A673 (cell line): ENCODE measurements at regions not wholly inside any gene's neighbourhood (a gene's known extent, or its start where the extent isn't known, plus 50 kb on each side); places are given as distances from the start of the nearest gene placed in this dataset.

Source experiments
- BruUV-seq: library from RNA; stranded (reverse); fragments of 400-500 nt; replicated peaks from 2 replicates; lab custom pipeline; 2021; lab: Mats Ljungman, UMichigan
- CTCF ChIA-PET: fragments of 300-600 bp; sonication (Branson Sonifier 250); formaldehyde crosslinking; loops from one replicate; lab custom pipeline; 2022; ENCODE audit warnings: antibody characterized with exemption; lab: Charles Lee
- POLR2A ChIA-PET: fragments of 300-600 bp; sonication (Branson Sonifier 250); formaldehyde crosslinking; loops from one replicate; lab custom pipeline; 2022; ENCODE audit warnings: antibody characterized with exemption; ENCODE audit not compliant: low non-redundant PET; lab: Charles Lee
- DNase-seq: peaks from one replicate; pipeline ENCODE4 v3.0.0-alpha.2; 2015; ENCODE audit warnings: low spot score
- H3K27ac ChIP-seq: fragments of 200-600 bp; sonication (generic); 2 replicates; pipeline ENCODE4 v1.5.1; 2016; ENCODE audit warnings: mixed run types, low read depth, mild to moderate bottlenecking, mixed read lengths, antibody characterized with exemption, low read length; ENCODE audit not compliant: poor library complexity, severe bottlenecking
- H3K27me3 ChIP-seq: fragments of 200-600 bp; sonication (generic); replicated peaks from 2 replicates; pipeline ENCODE4 v1.6.1; 2017; ENCODE audit warnings: mixed run types, low read depth, mild to moderate bottlenecking, mixed read lengths, antibody characterized with exemption, low read length; ENCODE audit not compliant: insufficient read depth, poor library complexity
- H3K36me3 ChIP-seq: fragments of 200-600 bp; sonication (generic); 2 replicates; pipeline ENCODE4 v1.6.1; 2016; ENCODE audit warnings: mixed run types, mild to moderate bottlenecking, mixed read lengths, antibody characterized with exemption, low read length; ENCODE audit not compliant: insufficient read depth, poor library complexity, severe bottlenecking
- H3K4me1 ChIP-seq: fragments of 200-600 bp; sonication (generic); 2 replicates; pipeline ENCODE4 v1.6.1; 2017; ENCODE audit warnings: mixed run types, mild to moderate bottlenecking, mixed read lengths, antibody characterized with exemption, low read length; ENCODE audit not compliant: insufficient read depth, poor library complexity, severe bottlenecking
- H3K4me3 ChIP-seq: fragments of 200-600 bp; sonication (generic); 2 replicates; pipeline ENCODE4 v1.5.1; 2016; ENCODE audit warnings: low read depth, mixed run types, mild to moderate bottlenecking, mixed read lengths, low read length; ENCODE audit not compliant: poor library complexity, severe bottlenecking
- H3K9me3 ChIP-seq: fragments of 200-600 bp; sonication (generic); 2 replicates; pipeline ENCODE4 v1.6.1; 2016; ENCODE audit warnings: mixed run types, low read depth, mild to moderate bottlenecking, mixed read lengths, antibody characterized with exemption, low read length; ENCODE audit not compliant: poor library complexity, severe bottlenecking
- EZH2 ChIP-seq: fragments of 200-600 bp; sonication (generic); IDR thresholded peaks from 2 replicates; pipeline ENCODE4 v1.6.1; 2017; ENCODE audit warnings: borderline replicate concordance, low read depth, mild to moderate bottlenecking, mixed read lengths, antibody characterized with exemption, low read length; ENCODE audit not compliant: poor library complexity, severe bottlenecking
- intact Hi-C: fragments of 100-400 bp; cut with micrococcal nuclease; formaldehyde crosslinking; loops from one replicate; pipeline ENCODE4 v1.10.0; 2022; ENCODE audit not compliant: unreplicated experiment
- TF ChIP-seq, protein P1 (sequence below): fragments of 300-800, 200-600 bp; sonication (generic); conservative IDR thresholded peaks from 2 replicates; pipeline ENCODE4 v1.5.1; 2017; ENCODE audit warnings: low read depth, mild to moderate bottlenecking, antibody characterized with exemption, low read length, moderate library complexity, mixed read lengths

DNA sequence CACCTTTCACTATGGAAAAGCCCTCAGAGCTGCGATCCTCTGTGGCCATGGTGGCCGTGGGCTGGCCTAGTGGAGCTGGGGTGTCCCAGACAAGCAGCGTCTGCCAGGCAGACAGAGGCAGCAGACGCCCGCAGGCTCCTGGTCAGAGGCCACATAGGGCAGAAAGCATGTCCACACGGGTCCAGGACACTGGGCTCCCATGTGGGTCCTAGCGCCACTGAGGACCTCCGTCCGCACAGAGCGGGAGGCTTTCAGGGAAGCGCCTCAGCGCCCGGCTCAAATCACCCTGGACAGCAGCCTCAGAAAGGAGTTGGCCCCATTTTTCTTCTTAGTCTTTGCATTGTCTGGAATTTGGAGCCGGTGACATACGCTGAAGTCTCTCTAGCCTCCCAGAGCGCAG, 389.7 kb downstream of the BRD1 start:
- CTCF ChIA-PET = no interaction called here

DNA sequence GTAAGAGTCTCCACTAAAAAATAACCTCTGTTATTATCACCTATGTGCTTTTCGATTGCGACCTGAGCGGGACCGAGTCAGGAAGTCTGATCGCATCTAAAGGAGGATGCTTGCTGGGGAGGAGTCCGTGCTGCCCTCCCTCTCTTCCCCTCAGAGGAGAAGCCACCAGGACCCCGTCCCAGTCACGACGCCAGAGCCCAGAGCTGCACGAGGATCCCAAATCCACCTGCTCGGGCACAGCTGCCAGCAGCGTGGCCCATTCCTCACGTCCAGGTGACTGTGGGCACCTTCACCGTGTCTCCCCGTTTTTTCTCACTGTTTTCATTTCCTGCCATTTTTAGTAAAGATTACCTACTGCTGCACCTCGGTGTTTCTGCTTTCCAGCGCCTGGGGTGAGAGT, 390.3 kb downstream of the BRD1 start:
- intact Hi-C loops = no loop called here

More for the DNA sequence above, 389.7 kb downstream of the BRD1 start:
- H3K27me3 ChIP-seq = no peaks in the 10 kb centered on the region
- H3K27ac ChIP-seq = no peak overlapping the region
- no peaks in the 10 kb centered on the region for H3K9me3 ChIP-seq
- no TSS peak for BruUV-seq
- no peaks in the 10 kb centered on the region for H3K4me1 ChIP-seq
- no peak overlapping the region for H3K4me3 ChIP-seq
- H3K36me3 ChIP-seq = no peaks in the 10 kb centered on the region
- intact Hi-C loops = no loop called here
- TF ChIP-seq, protein P1, sequence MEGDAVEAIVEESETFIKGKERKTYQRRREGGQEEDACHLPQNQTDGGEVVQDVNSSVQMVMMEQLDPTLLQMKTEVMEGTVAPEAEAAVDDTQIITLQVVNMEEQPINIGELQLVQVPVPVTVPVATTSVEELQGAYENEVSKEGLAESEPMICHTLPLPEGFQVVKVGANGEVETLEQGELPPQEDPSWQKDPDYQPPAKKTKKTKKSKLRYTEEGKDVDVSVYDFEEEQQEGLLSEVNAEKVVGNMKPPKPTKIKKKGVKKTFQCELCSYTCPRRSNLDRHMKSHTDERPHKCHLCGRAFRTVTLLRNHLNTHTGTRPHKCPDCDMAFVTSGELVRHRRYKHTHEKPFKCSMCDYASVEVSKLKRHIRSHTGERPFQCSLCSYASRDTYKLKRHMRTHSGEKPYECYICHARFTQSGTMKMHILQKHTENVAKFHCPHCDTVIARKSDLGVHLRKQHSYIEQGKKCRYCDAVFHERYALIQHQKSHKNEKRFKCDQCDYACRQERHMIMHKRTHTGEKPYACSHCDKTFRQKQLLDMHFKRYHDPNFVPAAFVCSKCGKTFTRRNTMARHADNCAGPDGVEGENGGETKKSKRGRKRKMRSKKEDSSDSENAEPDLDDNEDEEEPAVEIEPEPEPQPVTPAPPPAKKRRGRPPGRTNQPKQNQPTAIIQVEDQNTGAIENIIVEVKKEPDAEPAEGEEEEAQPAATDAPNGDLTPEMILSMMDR = no peak
- TF ChIP-seq EZH2 = no peak
- POLR2A ChIA-PET = no interaction called here
- DNase-seq = no peak

DNA sequence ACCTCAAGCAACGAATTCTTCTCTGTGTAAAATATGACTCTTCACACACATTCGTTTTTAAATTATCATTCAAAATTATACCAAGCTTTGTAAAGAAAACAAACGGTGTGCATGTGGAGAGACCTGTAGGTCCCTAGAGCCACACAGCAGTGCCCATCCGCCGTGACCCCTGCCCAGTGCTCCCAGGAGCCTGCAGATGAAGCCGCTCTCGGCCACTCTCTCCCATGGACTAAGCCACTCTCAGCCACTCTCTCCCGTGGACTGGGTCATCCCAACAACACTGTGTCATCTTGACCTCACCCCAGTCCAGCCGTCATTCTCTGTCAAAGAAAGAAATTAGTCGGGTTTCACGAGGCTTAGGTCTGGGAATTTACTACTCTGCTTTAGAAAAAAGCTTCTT, 391.6 kb downstream of the BRD1 start:
- intact Hi-C loops = no loop called here
- Histone ChIP-seq H3K27ac (no peak overlapping the region), H3K4me3 (no peak overlapping the region), H3K4me1 (no peaks in the 10 kb centered on the region), H3K27me3 (no peaks in the 10 kb centered on the region), H3K36me3 (no peaks in the 10 kb centered on the region), H3K9me3 (no peaks in the 10 kb centered on the region)
- CTCF ChIA-PET = no interaction called here
- POLR2A ChIA-PET = no interaction called here
- TF ChIP-seq, protein P1 = no peak
- no peak for TF ChIP-seq EZH2
- no peak for DNase-seq
- BruUV-seq = no TSS peak

More for the DNA sequence above, 390.3 kb downstream of the BRD1 start:
- BruUV-seq = no TSS peak
- CTCF ChIA-PET = no interaction called here
- no peak for DNase-seq
- H3K4me3 ChIP-seq = no peak overlapping the region
- H3K27ac ChIP-seq = no peak overlapping the region
- H3K4me1 ChIP-seq = no peaks in the 10 kb centered on the region
- H3K27me3 ChIP-seq = no peaks in the 10 kb centered on the region
- no peaks in the 10 kb centered on the region for H3K9me3 ChIP-seq
- no peak for TF ChIP-seq EZH2
- TF ChIP-seq, protein P1 = no peak
- POLR2A ChIA-PET = no interaction called here
- no peaks in the 10 kb centered on the region for H3K36me3 ChIP-seq
